Ovary (tissue), 3 donors: ENCODE measurements at regions not wholly inside any gene's neighbourhood (a gene's known extent, or its start where the extent isn't known, plus 50 kb on each side); places are given as distances from the start of the nearest gene placed in this dataset.

Experiments
- EP300 ChIP-seq: sonication (generic); formaldehyde crosslinking; IDR thresholded peaks from one replicate; pipeline ENCODE4 v1.6.1; 2017; ENCODE audit warnings: antibody characterized with exemption
- POLR2A ChIP-seq: fragments of 450-650 bp; IDR thresholded peaks from one replicate; pipeline ENCODE4 v1.6.1; 2017; ENCODE audit warnings: antibody characterized with exemption, mild to moderate bottlenecking, moderate library complexity
- TF ChIP-seq, protein P1 (sequence below), 3 donors: fragments of 450-650 bp in 2 of 3; fragments of 200-600 bp in 1 of 3; IDR thresholded peaks; one replicate each; pipeline versions ENCODE4 v1.5.1 to v1.8.0; 2016 to 2022; ENCODE audit warnings: antibody characterized with exemption in 3 of 3, mild to moderate bottlenecking in 1 of 3
- donor health status: DM: no; HTN: no; CAD: no.

DNA sequence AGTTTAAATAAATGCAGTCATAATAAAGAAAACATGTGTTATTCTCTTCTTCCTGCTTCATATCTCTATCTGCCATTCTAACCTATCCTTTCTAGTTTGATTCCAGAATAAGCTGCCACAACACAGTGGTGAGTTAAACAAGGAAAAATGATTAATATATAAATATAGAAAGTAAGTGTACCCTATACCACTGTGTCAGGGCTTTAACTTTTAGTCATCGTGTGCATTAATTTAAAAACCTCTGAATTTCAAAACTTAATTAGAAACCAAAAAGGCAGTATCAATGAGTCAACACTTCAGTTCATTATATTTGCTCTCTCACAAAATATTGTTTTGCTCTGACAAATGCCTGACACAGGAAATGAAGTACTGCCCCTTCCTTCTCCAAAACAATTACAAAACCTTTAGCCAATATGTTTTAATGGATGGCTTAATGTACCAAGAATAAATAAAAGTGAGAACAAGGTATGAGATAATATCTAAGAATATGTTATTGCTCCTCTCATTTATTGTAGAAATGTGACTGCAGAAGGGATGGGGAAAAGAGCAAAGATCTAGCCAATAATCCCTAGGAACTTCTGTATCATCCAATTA lies 634.8 kb downstream of the KCNT2 start:
- TF ChIP-seq, protein P1, sequence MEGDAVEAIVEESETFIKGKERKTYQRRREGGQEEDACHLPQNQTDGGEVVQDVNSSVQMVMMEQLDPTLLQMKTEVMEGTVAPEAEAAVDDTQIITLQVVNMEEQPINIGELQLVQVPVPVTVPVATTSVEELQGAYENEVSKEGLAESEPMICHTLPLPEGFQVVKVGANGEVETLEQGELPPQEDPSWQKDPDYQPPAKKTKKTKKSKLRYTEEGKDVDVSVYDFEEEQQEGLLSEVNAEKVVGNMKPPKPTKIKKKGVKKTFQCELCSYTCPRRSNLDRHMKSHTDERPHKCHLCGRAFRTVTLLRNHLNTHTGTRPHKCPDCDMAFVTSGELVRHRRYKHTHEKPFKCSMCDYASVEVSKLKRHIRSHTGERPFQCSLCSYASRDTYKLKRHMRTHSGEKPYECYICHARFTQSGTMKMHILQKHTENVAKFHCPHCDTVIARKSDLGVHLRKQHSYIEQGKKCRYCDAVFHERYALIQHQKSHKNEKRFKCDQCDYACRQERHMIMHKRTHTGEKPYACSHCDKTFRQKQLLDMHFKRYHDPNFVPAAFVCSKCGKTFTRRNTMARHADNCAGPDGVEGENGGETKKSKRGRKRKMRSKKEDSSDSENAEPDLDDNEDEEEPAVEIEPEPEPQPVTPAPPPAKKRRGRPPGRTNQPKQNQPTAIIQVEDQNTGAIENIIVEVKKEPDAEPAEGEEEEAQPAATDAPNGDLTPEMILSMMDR (IDR thresholded peaks at IDR 0.05), result no peak
- TF ChIP-seq EP300 (no peak), POLR2A (no peak)
